ENCODE measurements at regions not wholly inside any gene's neighbourhood (a gene's known extent, or its start where the extent isn't known, plus 50 kb on each side); places are given as distances from the start of the nearest gene placed in this dataset.
"Not testable (repeated sequence)": the region's sequence is repeated elsewhere in the genome, so short reads cannot be mapped to it uniquely, and the experiment has no call there.

DNA sequence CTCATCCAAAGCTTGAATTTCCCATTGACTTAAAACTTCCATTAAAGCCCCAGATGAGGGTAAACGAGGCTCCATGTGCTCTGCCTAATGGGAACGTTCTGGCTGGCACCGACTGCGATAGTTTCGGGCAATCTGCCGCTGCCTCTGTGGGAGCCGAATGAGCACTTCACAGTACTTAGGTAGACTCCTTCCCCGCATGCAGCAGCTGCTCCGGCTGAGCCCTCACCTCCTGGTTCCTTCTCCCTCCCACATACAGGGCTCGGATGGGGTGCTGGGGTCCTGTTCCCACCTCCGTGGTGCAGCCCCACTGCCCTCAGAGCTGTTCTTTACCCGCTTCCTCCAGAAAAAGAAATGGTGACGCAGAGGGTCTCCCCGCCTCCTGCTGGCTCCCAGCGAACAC lies 476.5 kb upstream of the SALL3 start:
- DNase-seq (ENCODE audit: low read depth): no peak

DNA sequence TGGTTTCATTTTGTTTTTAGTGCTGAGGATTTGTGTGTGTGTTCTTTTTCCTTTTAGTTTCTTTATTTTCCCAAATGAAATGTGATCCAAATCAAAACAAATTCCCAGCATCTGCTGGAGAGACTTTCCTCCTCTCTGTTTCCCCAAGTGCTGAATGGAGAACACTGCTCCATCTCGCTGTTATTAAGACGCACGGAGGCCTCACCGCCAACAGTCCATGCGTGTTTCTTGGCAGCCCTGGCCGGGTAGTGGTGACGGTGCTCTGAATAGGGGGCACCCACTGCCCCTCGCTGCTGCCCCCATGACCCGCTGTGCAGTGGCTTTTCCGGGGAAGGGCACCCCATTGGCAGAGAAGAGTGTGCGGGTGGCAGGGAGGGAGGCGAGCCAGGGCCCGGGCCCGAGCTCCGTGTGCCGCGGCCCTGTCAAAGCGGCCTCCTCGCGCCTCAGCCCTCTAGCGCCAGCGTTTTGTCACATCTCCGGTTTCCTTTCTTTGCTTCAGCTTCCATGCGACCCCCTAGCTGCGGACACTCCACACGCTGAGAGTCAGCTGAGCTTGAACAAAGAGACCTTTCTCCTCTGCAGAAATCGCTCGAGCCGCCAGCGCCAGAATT lies 473.7 kb upstream of the SALL3 start:
- no peak for DNase-seq (ENCODE audit: low read depth)

DNA sequence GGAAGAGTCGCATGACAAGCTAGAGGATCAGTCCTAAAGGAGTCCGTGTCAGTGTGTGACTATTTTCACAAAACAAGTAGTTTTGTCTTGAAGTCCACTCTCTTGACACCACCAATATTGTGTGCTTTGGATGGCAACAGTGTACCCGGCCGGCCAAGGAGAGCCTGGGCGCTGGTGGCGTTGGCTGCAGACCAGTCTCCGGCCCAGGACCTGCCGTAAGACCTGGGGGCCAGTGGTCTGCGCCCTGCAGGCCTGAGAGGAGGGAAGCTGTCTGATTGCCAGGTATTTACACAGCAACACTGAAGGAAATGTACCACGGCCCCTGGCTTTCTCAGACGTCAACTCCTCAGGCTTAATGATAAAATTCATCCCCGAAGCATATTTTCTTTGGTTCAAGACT lies 472.4 kb upstream of the SALL3 start:
- DNase-seq (ENCODE audit: low read depth): no peak

DNA sequence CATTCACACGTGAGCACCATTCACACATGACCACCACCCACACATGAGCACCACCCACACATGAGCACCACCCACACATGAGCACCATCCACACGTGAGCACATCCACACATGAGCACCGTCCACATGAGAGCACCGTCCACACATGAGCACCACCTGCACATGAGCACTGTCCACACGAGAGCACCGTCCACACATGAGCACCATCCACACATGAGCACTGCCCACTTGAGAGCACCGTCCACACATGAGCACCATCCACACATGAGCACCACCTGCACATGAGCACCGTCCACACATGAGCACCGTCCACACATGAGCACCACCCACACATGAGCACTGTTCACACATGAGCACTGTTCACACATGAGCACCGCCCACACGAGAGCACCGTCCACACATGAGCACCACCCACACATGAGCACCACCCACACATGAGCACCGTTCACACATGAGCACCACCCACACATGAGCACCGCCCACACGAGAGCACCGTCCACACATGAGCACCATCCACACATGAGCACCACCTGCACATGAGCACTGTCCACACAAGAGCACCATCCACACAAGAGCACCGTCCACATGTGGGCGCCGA lies 471.3 kb upstream of the SALL3 start:
- not testable (repeated sequence) for DNase-seq (ENCODE audit: low read depth)

DNA sequence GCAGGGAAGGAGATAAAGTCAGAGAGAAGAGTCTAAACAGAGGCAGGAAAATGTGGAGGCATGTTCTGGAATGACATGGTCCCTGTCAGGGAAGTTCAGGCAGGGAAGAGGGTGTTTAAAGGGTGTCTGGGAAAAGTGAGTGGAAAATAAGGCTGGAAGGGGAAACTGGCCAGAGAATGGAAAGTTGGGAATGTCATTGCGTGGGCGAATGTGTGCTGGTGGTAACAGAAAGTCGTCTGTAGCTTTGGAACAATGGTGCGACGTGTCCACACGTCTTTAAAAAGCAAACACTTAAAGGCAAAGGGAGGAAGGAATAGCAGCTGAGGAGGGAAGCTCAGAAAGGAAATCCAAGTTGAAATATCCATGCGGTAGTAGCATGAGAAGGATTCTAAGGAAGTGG lies 469.5 kb upstream of the SALL3 start:
- no peak for DNase-seq (ENCODE audit: low read depth)

DNA sequence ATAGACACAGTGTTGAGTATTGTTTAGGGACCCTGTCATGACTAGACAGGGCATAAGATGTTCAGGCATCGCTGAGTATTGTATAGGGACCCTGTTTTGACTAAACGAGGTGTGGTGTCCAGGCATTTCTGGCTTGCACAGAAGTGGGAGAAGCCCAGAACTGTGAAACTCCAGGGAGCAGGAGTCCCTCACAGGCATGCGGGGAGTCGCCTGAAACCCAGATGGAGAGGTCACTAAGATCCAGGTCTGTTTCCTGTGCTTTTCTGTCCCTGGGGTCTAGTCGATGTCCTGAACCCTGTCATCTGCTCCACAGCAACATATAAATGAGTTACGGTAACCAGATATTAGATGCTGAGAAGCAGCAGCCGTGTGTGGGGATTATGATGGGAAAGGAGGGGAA lies 469.0 kb upstream of the SALL3 start:
- no peak for DNase-seq (ENCODE audit: low read depth)

DNA sequence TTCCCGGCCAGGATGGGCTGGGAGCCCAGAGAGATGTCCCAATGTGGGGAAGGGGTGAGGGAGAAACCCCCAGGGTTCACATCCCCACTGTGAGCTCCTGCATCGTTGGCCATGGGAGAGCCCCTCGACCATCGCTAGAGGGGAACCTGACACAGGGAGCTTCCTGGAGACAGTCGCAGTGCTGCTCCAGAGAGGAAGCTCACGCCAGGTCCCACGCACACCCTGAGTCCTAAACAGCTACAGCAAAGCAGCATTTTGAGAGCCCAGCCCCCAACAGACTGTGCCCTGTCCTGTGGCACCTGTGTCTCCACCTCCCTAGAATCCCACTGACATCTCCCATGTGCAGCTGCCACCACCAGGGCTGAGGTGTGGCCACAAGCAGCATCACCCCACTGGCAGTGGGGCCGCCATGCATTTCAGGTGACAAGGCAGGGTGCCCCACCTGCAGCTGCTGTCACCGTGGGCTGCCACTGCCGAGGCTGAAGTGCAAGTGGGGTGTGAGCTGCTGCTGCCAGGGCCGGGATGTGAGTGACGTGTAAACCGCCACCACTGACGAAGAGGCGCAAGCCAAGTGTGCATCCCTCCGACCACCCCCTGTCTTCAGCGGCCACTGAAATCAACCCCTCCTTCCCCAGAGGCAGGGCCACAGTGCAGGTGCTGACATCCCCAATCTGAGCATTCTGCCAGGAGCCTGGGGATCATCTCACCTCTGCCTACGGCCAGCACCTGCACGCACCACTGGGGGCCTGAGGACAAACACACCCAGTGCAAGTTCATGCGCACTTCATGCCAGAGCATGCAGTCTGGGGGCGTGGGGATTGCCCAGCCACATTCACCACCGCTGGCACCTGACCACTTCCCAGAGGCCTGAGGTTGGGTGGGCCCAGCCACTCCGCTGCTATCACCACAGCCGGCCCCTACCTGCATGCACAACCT lies 467.7 kb upstream of the SALL3 start:
- DNase-seq (ENCODE audit: low read depth): no peak

DNA sequence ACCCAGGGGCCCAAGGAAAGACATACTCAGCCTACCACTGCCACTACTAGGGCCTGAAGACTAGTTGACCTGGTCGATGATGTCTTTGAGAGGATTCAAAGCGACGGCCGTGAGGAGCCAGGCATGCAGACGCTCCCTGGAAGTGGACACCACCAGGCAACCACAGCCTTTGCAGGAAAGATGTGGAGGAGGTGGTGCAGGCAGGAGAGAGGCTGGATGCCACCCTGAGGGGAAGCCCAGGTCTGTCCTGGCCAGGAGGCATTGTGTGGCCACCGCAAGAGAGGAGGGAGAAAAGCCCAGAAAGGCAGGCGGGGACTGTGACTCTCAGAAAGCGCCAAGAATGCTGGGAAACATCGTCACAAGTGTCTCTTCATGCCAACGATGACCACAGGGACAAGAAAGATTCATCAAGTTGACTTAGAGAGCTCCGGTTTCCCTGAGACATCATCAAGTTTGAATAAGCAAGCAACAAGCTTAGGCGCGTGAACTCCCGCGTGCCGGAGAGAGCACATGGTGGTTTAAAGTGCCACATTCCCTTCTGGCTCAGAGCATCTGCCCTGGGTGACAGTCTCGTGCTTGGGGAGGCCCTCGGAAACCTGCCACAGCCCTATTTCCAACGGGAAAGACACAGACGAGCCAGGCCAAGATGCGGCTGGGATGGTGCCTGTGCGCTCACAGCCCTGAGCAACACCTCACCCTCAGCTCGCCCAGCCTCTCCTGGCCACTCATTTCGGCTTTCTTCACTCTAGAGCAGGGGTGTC lies 464.5 kb upstream of the SALL3 start:
- DNase-seq (ENCODE audit: low read depth): no peak

DNA sequence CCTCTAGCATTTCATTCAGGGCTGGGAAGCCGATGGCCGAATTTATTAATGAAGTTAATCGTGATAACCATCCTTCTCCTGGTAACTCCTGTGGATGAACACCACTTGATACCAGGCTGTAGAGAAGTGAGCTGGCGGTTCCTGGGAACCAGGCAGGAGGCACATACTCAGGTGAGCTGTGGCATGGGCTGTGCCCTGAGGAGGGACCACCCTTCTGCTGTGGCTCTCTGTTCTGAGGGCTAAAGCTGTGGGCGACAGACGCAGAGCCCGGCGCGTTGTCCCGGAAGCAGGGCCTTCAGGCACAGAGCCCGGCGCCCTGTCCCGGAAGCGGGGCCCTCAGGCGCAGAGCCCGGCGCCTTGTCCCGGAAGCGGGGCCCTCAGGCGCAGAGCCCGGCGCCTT lies 462.3 kb upstream of the SALL3 start:
- DNase-seq (ENCODE audit: low read depth): no peak

DNA sequence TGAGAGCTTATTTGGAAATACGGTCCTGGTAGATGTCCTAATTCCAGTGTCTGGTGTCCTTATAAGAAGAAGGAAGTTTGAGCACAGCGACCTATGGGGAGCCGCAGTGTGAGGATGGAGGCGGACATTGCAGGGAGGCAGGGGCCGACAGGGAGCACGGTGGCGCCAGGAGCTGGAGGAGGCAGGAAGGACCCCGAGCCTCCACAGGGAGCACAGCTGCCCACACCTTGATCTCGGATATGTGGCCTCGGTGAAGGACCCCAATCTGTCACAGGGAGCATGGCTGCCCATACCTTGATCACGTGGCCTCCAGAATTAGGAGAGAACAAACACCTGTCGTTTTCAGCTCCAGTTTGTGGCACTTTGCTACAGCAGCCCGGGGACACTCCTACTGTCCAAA lies 461.6 kb upstream of the SALL3 start:
- DNase-seq (ENCODE audit: low read depth): no peak

DNA sequence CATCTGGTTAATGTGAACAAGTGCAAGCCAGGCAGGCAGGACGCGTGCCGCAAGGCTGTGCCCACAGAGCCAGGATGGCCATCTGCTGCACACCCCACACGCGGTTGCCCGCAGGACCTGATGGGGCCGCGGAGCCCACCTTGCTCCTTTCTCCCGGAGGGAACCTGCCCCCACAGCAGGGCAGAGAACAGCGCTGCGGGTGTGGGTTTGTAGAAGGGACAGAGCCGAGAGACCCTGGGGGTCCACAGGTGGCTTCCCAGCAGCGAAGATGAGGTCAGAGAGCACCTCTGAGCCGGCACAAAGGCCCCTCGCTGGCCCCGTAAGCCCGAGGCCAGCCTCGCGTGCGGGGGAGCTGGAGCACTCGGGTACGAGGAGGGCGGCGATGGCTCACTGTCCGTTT lies 460.8 kb upstream of the SALL3 start:
- no peak for DNase-seq (ENCODE audit: low read depth)

DNA sequence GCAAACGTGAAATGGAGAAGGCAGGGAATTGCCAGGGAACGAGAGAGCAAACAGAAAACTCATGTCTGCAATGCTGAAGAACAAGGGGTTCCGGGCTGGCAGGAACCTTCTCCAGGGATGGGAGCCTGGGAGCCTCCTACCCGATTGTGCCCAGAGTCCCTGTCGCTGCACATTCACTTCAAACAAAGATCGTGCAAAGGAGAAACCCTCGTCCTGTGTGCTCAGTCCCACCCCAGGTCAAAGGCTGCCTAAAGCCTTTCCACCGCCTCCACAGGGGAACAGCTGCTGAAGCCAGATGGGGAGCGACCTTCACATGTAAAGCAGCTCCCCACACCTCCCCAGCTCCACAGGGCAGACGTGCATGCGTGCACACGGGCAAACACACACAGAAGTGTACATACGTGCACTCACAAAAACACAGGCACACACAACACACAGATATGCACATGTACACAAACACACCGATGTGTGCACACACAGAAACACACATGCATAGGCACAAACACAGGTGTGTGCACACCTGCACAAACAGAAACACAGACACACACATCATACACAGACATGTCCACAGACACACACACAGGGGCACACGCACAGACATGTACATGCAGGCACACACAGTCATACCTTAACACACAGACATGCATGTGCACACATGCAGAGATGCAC lies 460.1 kb upstream of the SALL3 start:
- no peak for DNase-seq (ENCODE audit: low read depth)

DNA sequence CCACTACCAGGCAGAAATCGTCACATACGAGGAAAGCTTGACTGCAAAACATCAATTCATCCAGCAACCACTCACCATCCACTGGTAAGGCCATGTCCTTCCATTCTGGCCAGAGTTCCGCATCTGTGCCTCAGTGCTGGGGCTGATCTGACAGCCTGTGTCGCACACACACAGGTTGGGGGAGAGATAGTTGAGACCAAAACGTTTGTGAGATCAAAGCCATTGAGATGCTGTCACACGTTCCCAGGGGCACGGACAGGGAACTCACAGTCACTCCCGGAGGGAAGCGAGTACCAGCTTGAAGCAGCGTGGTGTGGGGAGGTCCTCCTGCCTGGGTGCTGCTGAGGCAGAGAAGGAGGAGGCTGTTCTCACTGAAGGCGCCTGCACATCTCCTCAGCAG lies 458.5 kb upstream of the SALL3 start:
- no peak for DNase-seq (ENCODE audit: low read depth)

DNA sequence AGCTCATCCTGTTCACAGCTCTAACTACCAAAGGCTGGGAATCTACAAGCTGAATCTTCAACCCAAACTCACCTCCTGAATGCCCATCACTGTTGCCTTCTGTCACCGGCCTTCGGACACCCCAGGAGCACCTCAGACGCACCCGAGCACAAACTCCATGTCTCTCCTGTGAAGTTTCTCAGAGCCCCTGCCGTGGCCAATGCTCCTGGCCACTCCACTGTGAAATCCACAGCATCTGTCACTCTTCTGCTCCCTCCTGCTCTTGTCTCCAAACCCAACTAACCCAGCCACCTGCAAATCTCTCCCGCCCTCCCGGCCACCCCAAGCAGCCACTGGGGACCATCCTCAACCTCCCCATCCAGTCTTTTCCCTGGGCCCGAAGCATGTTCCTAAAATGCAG lies 457.9 kb upstream of the SALL3 start:
- DNase-seq (ENCODE audit: low read depth): no peak

DNA sequence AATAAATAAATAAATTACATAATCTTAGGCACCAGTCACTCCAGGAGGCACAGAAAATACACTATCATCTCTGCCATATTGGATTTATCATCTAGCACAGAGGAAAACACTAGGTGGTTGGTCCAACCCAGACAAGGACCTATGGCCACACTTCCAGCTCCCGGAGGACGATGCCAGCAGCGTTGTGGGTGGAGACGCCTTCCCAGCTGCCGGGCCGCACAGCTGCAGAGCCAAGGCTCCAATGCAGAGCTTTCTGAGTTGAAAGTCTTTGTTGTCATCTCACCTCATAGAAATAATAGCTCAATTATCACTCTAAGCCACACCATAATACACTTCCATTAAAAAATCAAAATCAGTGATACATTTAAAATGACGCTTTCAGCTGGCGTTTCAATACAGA lies 457.1 kb upstream of the SALL3 start:
- DNase-seq (ENCODE audit: low read depth): no peak

DNA sequence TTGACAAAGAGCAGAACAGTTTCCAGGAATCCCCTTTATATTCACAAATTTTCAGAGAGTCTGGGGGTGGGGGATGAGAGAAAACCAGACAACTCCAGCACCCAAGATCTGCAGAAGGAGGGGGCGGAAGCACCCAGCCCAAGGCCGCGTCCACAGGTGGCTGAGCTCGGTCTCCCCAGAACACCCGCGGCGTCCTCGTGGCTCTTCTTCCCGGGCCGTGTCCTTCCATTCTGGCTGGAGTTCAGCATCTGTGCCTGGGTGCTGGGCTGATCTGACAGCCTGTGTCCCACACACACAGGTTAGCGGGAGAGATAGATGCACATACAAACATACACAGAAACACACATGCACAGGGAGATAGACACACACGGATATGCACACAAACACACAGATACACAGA lies 455.8 kb upstream of the SALL3 start:
- DNase-seq (ENCODE audit: low read depth): no peak

DNA sequence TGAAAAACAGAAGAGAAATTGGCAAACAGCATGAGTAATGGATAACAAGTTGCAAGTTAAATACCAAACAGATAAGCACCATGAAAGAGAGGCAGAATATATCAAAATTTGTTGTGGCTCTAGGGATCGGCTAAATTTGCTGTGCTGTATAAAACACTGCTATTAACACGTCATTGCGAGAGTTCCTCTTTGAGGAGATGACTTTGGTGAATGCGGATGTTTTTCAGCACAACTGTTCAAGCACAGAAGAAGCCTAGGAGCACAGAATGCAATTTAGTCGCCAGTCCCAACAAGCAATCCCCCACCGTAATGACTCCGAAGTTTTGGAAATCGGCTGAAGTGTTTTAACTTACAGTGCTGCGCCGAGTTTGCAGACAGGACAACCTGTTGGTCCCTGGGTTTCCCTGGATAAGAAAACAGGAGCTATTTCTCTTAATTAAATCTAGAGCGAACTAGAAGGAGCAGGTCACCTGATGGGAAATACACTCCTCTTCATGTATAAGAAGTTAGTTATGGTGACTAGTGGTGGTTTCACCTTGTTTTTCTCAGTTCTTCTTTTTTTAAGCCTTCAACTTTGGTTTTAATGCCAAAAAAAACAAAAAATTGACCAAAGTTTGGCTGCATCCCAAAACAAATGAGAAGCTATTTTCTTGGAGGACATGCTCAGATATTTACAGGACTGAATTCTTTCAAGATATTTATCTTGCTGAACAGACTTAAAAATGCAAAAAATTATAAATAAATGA lies 454.1 kb upstream of the SALL3 start:
- DNase-seq (ENCODE audit: low read depth): no peak

DNA sequence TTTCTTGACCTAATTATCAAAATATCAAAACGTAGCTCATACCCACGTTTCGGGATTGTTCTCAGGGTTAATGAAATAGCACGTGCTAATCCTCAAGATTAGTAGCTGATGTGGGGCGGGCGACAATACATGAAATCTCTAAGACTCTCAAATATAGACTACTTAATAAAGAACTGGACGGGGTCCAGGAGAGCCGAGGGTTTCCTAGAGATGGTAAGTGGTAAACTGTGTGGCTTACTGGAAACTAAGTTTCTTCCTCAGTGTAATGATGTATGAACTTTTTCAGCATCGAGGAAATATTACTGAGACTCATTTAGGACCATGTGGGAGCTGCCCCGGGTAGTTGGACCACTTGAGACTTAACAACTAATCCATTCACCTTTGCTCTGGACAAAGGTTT lies 453.3 kb upstream of the SALL3 start:
- no peak for DNase-seq (ENCODE audit: low read depth)

DNA sequence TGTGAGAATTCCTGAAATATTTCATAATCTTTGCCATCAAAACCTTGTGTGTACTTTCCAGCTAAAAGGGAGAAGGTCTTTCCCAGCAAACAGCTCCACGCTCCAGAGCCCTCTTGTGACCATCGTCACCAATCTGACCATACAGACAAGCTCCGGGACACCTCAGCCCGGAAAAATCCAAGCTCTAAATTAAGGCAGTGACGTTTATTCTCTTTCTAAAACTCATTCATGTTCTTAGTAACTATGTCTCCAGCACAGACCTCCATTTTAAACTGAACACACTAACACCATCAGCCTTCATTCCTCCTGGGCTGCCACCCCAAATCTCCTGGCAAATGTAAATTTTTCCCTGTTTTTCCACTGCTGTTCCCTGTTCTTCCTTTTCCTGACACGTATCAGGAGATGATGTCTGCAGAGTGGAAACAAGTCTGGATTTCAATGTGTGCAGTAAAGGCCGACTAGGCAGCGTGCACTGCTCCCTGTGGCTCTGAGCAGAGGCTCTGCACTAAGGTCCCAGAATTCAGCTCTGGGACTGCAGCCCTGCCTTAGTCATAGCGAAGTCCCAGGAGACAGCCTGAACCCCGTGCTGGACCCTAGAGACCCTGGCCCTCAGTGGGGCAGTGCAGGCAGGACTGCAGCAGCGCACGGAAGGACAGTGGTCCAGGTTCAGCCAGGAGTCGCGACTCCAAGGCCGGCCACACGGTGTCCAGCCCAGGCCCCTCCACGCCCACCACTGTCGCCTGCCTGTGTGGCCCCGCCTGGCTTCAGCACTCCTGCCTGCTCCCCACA lies 452.5 kb upstream of the SALL3 start:
- no peak for DNase-seq (ENCODE audit: low read depth)

DNA sequence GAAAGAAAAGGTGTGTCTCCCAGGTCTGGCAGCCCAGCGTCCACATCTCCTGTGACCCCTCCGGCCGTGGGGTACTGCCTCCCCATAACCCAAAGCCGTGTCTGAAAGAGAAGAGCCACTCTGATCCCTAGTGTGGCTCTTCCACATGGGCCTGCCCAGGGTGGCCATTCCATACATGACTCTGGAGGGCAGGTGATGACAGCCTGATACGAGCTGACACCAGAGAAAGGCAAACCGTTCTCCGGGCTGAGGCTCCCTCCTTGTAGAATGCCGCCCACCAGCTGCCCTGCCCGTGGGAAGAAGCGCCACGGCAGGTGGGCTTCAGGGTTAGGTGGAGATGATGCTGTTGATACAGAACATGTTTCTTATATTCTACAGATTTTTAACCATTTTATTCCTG lies 451.6 kb upstream of the SALL3 start:
- DNase-seq (ENCODE audit: low read depth): no peak
